ENCODE measurements at regions not wholly inside any gene's neighbourhood (a gene's known extent, or its start where the extent isn't known, plus 50 kb on each side); places are given as distances from the start of the nearest gene placed in this dataset.

DNA sequence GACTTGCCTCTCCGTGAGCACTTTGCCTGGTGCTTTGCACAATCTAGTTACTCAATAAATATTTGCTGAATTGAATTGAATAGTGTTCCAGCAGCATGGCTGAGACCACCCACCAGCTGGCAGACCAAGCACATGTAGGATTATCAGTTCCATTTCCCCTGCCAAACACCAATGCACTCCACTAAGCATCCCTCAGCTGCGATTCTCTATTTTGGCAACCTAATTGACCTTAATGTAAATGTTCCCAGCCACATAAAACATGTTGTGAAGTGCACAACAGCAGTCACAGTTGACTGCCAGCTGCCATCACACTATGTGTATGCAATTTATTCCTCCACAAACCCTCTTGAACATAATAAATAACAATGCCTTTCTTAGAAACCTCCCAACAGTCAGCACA, 1879.4 kb upstream of the PIK3C3 start:
- TF ChIP-seq, protein P1, sequence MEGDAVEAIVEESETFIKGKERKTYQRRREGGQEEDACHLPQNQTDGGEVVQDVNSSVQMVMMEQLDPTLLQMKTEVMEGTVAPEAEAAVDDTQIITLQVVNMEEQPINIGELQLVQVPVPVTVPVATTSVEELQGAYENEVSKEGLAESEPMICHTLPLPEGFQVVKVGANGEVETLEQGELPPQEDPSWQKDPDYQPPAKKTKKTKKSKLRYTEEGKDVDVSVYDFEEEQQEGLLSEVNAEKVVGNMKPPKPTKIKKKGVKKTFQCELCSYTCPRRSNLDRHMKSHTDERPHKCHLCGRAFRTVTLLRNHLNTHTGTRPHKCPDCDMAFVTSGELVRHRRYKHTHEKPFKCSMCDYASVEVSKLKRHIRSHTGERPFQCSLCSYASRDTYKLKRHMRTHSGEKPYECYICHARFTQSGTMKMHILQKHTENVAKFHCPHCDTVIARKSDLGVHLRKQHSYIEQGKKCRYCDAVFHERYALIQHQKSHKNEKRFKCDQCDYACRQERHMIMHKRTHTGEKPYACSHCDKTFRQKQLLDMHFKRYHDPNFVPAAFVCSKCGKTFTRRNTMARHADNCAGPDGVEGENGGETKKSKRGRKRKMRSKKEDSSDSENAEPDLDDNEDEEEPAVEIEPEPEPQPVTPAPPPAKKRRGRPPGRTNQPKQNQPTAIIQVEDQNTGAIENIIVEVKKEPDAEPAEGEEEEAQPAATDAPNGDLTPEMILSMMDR (IDR thresholded peaks at IDR 0.05; ENCODE audit: low read length), result no peak
- TF ChIP-seq EZH2 (IDR thresholded peaks at IDR 0.05; ENCODE audit: borderline replicate concordance, low read length), result no peak
